Thoracic aorta (tissue), 2 donors: ENCODE measurements at regions not wholly inside any gene's neighbourhood (a gene's known extent, or its start where the extent isn't known, plus 50 kb on each side); places are given as distances from the start of the nearest gene placed in this dataset.

ENCODE experiments used
- ATAC-seq: fragments of 150-250 bp; one replicate; pipeline ENCODE4 v1.8.0; 2017; ENCODE audit warnings: low read depth; ENCODE audit not compliant: insufficient number of reproducible peaks, low FRiP score
- DNase-seq: peaks from one replicate; pipeline ENCODE4 v3.0.0-alpha.2; 2020; ENCODE audit warnings: low spot score
- H3K27ac ChIP-seq, 2 donors: fragments of 200-600 bp; sonication (generic); 1 replicate in 1 of 2; 2 replicates in 1 of 2; pipeline ENCODE4 v1.5.1; 2016; ENCODE audit warnings: mild to moderate bottlenecking in 2 of 2, moderate library complexity in 2 of 2
- H3K27me3 ChIP-seq: fragments of 200-600 bp; sonication (generic); replicated peaks from 2 replicates; pipeline ENCODE4 v1.6.0; 2016; ENCODE audit warnings: mild to moderate bottlenecking; ENCODE audit not compliant: insufficient read depth
- H3K36me3 ChIP-seq: fragments of 200-600 bp; sonication (generic); one replicate; pipeline ENCODE4 v1.5.1; 2016
- H3K4me1 ChIP-seq, 2 donors: fragments of 200-600 bp; sonication (generic); 1 replicate in 1 of 2; 2 replicates in 1 of 2; pipeline versions ENCODE4 v1.5.1 to v1.6.0; 2016; ENCODE audit warnings: low read depth in 2 of 2, mild to moderate bottlenecking in 1 of 2; ENCODE audit not compliant: control insufficient read depth in 1 of 2
- H3K4me3 ChIP-seq: fragments of 200-600 bp; sonication (generic); 2 replicates; pipeline ENCODE4 v1.5.1; 2016; ENCODE audit warnings: mild to moderate bottlenecking
- H3K9me3 ChIP-seq: fragments of 200-600 bp; sonication (generic); 2 replicates; pipeline ENCODE4 v1.5.1; 2016
- TF ChIP-seq, protein P1 (sequence below): fragments of 200-600 bp; sonication (generic); IDR thresholded peaks from one replicate; pipeline ENCODE4 v1.5.1; 2019; ENCODE audit warnings: antibody characterized with exemption

DNA sequence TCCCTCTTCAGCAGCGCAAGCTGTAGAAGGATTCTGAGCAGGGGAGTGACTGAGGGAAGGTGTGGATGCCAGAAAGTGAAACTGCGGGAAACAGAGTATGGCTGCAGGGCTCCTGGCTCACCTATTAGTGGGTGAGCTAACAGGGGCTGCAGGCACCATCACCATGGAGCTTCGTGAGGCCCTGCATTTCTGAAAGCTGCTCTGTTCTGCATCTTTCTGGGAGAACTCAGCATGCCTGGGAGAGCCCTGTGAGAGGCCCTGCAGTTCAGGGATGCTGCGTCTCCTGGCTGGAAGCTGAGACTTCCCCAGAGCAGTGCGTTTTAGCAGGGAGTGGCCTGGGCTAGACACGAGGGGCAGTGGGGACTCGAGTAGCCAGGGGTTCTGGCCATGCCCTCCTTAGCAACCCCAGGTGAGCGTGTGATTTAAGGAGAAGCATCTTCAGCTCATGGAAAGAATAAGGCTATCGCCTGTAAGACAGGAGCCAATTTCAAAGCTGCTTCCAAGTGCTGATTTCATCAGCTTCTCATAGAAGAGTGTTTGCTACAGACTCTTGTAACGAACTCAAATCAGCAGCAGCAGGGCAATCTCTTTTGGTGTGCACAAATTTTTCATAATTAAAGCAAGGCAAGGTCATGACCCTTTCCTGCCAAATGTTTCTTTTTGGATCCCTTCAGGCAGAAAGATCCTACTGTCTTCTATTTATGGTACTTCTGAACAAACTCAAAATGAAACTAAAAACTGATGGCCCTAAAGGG lies 293.6 kb upstream of the ZNF32 start:
- Histone ChIP-seq H3K4me1 (peaks cover 0 to 24% of the 10 kb centered on the region in 2 donors), H3K27ac (no peak overlapping the region), H3K36me3 (no peaks in the 10 kb centered on the region), H3K4me3 (peak overlapping the region; percentile 9), H3K9me3 (no peaks in the 10 kb centered on the region), H3K27me3 (no peaks in the 10 kb centered on the region)
- TF ChIP-seq, protein P1, sequence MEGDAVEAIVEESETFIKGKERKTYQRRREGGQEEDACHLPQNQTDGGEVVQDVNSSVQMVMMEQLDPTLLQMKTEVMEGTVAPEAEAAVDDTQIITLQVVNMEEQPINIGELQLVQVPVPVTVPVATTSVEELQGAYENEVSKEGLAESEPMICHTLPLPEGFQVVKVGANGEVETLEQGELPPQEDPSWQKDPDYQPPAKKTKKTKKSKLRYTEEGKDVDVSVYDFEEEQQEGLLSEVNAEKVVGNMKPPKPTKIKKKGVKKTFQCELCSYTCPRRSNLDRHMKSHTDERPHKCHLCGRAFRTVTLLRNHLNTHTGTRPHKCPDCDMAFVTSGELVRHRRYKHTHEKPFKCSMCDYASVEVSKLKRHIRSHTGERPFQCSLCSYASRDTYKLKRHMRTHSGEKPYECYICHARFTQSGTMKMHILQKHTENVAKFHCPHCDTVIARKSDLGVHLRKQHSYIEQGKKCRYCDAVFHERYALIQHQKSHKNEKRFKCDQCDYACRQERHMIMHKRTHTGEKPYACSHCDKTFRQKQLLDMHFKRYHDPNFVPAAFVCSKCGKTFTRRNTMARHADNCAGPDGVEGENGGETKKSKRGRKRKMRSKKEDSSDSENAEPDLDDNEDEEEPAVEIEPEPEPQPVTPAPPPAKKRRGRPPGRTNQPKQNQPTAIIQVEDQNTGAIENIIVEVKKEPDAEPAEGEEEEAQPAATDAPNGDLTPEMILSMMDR, result no peak
- ATAC-seq (no peak), DNase-seq (no peak)

GRCh38 chr10:43940898-43941837 lies 292.5 kb upstream of the ZNF32 start:
- DNase-seq (no peak), ATAC-seq (no peak)
- no peak overlapping the region for H3K27ac ChIP-seq
- TF ChIP-seq, protein P1, result no peak
- no peaks in the 10 kb centered on the region for H3K36me3 ChIP-seq
- H3K9me3 ChIP-seq, result no peaks in the 10 kb centered on the region
- no peak overlapping the region for H3K4me3 ChIP-seq
- no peaks in the 10 kb centered on the region for H3K27me3 ChIP-seq
- peaks cover 0 to 24% of the 10 kb centered on the region in 2 donors for H3K4me1 ChIP-seq

GRCh38 chr10:43939939-43940820 lies 291.5 kb upstream of the ZNF32 start:
- Histone ChIP-seq H3K4me3 (no peak overlapping the region), H3K9me3 (no peaks in the 10 kb centered on the region), H3K36me3 (no peaks in the 10 kb centered on the region), H3K27ac (no peak overlapping the region), H3K4me1 (peaks cover 0 to 24% of the 10 kb centered on the region in 2 donors), H3K27me3 (no peaks in the 10 kb centered on the region)
- ATAC-seq (no peak), DNase-seq (no peak)
- TF ChIP-seq, protein P1, result no peak

GRCh38 chr10:43939389-43939938 lies 290.8 kb upstream of the ZNF32 start:
- TF ChIP-seq, protein P1, result no peak
- Histone ChIP-seq H3K9me3 (no peaks in the 10 kb centered on the region), H3K4me3 (no peak overlapping the region), H3K36me3 (no peaks in the 10 kb centered on the region), H3K27ac (no peak overlapping the region), H3K4me1 (peaks cover 0 to 24% of the 10 kb centered on the region in 2 donors), H3K27me3 (no peaks in the 10 kb centered on the region)
- ATAC-seq (no peak), DNase-seq (no peak)
